ENCODE measurements at regions not wholly inside any gene's neighbourhood (a gene's known extent, or its start where the extent isn't known, plus 50 kb on each side); places are given as distances from the start of the nearest gene placed in this dataset.
A peak's percentile ranks its signal among the peaks of the same experiment; 100 is the strongest.

DNA sequence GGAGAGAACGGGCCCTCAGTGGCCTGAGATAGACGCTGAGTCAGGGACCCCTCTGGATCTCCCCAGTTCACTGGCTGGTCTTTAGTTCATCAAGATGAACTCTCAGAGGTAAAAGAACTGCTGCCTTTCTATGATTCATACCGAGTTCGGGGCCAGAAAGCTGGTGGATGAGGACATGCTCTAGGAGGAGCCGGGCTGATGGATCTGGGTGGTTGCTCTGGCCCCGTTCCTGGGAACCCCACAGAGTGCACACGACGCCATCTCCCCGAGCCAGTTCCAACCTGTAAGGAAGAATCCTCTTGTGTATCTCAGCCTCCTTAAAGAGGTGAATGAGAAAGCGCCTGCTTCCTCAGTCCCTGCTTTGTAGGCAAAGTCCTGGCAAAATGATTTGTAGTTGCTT, 142.6 kb upstream of the PDE10A start:
- 36 to 66% methylated on average over 10 of the region's 10 CpGs for WGBS, 2 donors
- no peak for TF ChIP-seq POLR2A (IDR thresholded peaks at IDR 0.05)
- TF ChIP-seq, protein P1, sequence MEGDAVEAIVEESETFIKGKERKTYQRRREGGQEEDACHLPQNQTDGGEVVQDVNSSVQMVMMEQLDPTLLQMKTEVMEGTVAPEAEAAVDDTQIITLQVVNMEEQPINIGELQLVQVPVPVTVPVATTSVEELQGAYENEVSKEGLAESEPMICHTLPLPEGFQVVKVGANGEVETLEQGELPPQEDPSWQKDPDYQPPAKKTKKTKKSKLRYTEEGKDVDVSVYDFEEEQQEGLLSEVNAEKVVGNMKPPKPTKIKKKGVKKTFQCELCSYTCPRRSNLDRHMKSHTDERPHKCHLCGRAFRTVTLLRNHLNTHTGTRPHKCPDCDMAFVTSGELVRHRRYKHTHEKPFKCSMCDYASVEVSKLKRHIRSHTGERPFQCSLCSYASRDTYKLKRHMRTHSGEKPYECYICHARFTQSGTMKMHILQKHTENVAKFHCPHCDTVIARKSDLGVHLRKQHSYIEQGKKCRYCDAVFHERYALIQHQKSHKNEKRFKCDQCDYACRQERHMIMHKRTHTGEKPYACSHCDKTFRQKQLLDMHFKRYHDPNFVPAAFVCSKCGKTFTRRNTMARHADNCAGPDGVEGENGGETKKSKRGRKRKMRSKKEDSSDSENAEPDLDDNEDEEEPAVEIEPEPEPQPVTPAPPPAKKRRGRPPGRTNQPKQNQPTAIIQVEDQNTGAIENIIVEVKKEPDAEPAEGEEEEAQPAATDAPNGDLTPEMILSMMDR (IDR thresholded peaks at IDR 0.05), result no peak
- H3K4me3 ChIP-seq (ENCODE audit: low read depth, poor library complexity, severe bottlenecking), result no peak overlapping the region
- intact Hi-C loops (cut with DNase I; ENCODE audit: low total_unique reads), result no loop called here
- DNase-seq (ENCODE audit: low spot score in 2 of 2), result no peak

DNA sequence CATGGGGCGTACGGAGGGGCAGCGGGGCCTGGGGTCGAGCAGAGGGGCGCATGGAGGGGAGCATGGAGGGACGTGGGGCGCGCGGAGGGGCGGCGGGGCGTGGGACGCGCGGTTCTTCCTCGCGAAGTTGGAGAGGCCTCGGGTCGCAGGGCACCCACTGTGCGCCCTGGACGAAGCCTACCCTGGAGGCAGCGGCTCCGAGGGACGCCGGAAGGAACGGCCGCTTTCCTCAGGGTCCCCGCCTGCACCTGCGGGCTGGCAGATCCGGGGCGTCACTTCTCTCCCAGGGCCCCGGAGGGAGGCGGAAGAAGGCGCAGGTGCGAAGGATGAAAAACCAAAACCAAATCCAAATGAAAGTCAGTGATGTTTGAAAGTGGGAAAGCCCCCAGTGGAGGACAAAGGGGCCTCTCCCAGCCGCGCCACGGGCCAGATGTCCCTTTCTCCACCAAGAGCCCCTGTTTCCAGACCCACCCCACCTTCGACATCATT, 142.1 kb upstream of the PDE10A start:
- peak in 1 of 2 donors; percentile 77 for DNase-seq (ENCODE audit: low spot score in 2 of 2)
- TF ChIP-seq POLR2A (IDR thresholded peaks at IDR 0.05), result no peak
- TF ChIP-seq, protein P1 (IDR thresholded peaks at IDR 0.05), result no peak
- intact Hi-C loops (cut with DNase I; ENCODE audit: low total_unique reads), result no loop called here
- no peak overlapping the region for H3K4me3 ChIP-seq (ENCODE audit: low read depth, poor library complexity, severe bottlenecking)
- 20 to 21% methylated on average over 35 to 39 of the region's 39 CpGs for WGBS, 2 donors

DNA sequence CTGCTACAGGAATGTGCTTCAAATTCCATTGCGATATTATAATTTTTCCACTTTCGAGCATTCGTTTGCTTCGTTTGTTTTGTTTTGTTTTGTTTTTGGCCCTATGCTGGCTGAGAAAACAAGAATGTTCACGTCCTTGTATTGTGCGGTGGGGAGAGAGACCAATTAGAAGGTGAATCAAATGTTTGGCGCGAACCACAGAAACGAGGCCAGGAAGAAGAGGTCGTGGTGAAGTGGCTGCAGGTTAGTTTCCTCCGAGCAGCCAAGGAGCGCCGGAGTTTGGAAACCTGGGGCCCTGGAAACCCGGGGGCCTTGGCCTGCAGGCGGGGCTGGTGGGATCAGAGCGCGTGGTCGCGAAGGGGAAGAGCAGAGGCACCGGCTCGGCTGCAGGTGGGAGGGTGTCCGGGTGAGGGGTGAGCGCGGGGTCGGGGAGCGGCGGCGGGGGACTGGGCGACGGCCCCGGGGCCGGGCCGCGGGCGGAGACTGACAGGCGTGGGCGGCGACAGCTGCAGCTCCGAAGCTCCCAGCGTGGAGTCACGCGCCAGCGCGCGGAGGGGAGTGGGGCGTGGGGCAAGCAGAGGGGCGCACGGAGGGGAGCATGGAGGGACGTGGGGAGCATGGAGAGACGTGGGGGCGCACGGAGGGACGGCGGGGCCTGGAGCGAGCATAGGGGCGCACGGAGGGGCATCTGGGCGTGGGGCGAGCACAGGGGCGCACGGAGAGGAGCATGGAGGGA, 141.5 kb upstream of the PDE10A start:
- WGBS, 2 donors, result 4 to 7% methylated on average over 46 to 60 of the region's 61 CpGs
- TF ChIP-seq, protein P1 (IDR thresholded peaks at IDR 0.05), result no peak
- no peak for TF ChIP-seq POLR2A (IDR thresholded peaks at IDR 0.05)
- intact Hi-C loops (cut with DNase I; ENCODE audit: low total_unique reads), result no loop called here

DNA sequence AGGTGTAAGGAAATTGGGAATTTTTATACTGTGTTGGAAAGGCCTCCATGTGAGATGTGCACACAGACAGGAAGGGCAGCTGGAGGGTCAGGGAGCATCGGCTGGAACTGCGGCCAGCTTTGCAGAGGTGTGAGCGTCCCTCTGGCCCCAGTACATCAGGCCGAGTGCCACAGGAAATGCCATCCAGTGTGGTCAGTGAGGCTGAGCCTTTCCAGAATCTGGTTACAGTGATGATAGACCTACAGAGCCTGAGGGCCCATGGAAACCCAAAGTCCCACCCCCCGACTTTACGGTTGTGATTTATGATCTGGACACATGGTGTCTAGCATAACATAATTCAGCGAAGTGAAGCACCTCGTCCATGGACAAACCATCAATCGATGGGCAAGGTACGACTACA, 137.3 kb upstream of the PDE10A start:
- no peak overlapping the region for H3K4me3 ChIP-seq (ENCODE audit: low read depth, poor library complexity, severe bottlenecking)
- TF ChIP-seq POLR2A (IDR thresholded peaks at IDR 0.05), result no peak
- TF ChIP-seq, protein P1 (IDR thresholded peaks at IDR 0.05), result no peak
- no peak for DNase-seq (ENCODE audit: low spot score in 2 of 2)
- intact Hi-C loops (cut with DNase I; ENCODE audit: low total_unique reads), result no loop called here
- 71 to 73% methylated on average over 10 of the region's 10 CpGs for WGBS, 2 donors

More for the DNA sequence above, 141.5 kb upstream of the PDE10A start:
- H3K4me3 ChIP-seq (ENCODE audit: low read depth, poor library complexity, severe bottlenecking), result peak overlapping the region; percentile 1
- peak in 1 of 2 donors; percentile 78 for DNase-seq (ENCODE audit: low spot score in 2 of 2)

DNA sequence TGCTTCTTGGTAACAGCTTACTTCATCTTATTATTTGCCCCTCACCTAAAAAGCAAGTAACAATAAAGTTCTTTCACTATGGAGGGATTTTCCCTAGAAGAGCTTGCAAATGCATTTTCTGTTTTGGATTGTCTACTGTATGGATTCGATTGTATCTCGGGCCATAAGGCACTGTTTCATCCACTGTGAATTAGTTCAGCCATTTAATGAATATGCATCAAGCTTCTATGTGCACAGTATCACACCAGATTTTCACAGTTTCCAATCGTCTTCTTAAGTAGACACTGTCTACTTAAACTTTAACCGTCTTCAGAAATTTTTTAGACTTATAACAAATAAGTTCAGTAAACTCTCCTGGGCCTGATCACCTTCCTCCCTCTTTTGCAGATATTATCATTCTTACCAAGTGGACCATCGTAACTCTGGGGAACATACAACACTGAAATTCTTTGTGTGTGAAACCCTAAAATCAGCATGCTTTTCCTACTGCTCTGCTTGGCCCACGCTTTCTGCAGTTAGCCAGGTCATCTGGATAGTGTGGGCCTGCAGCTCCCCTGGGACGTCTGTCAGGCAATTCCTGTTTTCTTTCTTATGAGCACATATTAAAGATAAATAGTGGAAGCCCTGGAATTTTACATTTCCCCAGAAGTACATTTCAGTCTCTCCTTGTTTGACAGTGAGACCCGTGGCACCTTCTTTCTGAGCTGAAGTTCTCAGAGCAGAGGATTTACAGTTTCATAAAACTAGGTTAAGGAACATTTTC, 136.5 kb upstream of the PDE10A start:
- intact Hi-C loops (cut with DNase I; ENCODE audit: low total_unique reads), result no loop called here
- DNase-seq (ENCODE audit: low spot score in 2 of 2), result no peak
- 57 to 83% methylated on average over 8 of the region's 8 CpGs for WGBS, 2 donors
- H3K4me3 ChIP-seq (ENCODE audit: low read depth, poor library complexity, severe bottlenecking), result no peak overlapping the region
- no peak for TF ChIP-seq POLR2A (IDR thresholded peaks at IDR 0.05)
- TF ChIP-seq, protein P1 (IDR thresholded peaks at IDR 0.05), result no peak

All from lower leg skin (tissue), 4 donors.